EL (cell line): ENCODE measurements at regions not wholly inside any gene's neighbourhood (a gene's known extent, or its start where the extent isn't known, plus 50 kb on each side); places are given as distances from the start of the nearest gene placed in this dataset.
"Not testable (repeated sequence)": the region's sequence is repeated elsewhere in the genome, so short reads cannot be mapped to it uniquely, and the experiment has no call there.

Experiments
- DNase-seq: peaks from one replicate; pipeline ENCODE4 v3.0.0-alpha.2; 2016

DNA sequence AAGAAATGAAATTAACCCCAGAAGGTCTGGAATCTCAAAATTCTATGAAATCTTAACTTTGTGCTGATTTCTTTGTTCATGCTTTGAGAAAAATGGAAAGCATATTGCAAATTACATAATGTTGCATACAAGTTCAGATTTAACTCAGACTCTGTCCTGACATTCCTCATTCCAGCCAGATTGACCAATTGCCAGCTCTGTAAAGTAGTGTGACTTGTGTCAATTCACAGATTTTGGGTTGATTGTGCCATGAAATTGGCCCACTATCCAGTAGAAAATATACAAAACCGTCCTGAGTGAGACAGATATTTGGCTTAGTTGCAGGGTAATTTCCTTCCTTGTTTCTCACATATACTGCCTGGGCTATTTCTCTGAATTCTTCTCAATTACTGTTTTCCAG lies 1312.6 kb downstream of the ROBO1 start:
- DNase-seq: no peak

DNA sequence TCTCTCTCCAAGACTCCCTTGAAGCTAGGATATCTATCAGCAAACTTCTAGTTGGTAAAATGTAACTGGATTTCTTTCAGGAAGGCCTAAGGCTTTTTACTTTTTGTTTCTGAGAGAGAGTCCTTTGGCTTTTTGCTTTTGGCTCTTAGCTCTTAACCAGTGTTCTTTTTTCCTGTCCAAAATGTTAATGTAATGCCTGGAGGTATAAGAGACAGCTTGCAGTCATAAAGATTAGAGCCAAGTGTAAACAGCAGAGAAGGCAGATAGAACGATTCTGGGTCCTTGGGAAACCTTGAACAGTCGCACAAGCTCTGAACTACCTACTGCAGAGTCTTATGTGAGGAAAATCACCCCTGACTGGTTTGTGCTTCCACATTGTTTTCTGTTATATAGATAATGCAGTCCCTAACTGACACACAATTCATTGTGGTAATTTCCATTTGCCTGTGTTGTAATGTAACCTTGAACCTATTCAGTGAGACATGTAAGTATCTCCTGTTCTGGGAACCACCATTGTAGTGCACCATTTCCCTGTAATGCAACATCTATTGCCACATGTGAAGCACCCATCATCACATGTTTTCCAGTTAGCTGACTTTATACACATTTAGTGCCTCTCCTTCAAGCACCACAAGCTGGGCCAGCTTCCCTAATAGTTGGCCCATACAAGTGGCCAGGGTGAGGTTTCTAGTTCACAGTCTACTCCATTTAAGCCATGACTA lies 1311.9 kb downstream of the ROBO1 start:
- DNase-seq: no peak

DNA sequence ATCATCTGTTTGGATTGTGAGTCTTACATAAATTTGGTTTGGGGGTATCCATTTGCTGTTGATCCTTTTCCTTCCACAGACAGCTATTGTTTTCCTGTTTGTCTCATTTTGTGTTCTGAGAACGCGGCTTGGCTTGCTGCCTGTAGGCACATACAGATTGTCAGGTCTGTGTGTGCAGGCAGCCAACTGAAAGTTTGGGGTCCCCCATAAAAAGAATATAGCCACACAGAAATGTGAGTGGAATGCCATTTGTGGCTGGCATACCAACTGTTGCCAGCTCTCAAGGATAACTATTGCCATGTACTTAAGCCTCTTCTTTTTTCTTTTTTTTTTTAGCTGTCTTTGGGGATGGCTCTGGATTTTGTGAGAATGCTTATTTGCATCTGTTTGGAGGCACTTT lies 1308.0 kb downstream of the ROBO1 start:
- DNase-seq: no peak

DNA sequence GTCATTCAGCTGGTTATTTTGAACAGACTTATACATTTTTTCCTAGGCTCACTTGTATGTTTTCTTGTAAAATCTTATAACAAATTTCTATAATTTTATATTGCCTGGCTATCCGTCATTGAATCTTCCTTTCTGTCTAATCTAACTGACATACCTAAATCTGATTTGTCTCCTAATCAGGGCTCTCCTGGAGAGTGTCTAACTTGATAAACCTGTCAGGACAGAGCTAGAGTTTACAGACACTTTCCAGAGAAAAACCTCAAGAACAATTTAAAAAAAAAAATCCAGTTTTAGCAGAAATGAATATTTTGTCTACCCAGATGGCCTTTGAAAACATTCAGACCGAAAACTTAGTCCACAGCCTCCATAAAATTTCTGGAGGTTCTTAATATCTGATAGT lies 1305.8 kb downstream of the ROBO1 start:
- no peak for DNase-seq

DNA sequence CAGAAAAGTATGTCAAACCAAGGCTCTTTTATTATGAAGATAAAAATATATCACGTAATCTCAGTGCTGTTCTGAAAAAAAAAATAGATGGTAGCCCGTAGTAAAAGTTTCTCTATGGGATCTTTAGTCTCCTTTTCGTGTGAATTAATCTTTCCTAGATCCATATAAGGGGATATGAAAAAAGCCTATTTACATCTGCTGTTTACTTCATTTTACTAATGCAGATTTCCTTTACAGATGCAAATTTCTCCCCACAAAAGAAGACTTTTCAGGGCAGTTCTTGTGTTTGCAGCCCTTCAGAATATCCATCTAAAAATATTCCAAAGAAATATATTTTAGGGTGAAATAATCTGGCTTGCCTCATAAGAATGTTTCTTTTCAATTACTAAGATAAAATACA lies 1291.7 kb downstream of the ROBO1 start:
- DNase-seq: no peak

DNA sequence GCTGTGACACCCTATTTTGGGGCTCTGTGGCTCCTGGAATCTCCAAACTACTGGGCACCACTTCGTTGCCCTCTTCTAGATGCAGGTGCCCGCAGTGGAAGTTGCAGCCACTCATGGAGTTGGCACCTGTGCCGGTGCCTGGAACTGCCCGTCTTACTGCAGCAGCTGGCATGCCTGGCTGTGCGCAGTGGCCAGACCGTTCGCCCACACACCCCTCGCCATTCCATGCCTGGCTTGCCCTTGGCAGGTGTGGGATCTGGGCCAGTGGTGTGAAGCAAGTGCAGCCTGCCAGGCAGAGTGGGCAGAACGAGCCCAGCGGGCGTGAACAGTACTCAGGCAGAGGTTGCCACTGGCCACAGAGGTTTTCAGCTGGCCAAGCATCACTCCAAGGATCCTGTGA lies 1286.7 kb downstream of the ROBO1 start:
- DNase-seq: no peak

DNA sequence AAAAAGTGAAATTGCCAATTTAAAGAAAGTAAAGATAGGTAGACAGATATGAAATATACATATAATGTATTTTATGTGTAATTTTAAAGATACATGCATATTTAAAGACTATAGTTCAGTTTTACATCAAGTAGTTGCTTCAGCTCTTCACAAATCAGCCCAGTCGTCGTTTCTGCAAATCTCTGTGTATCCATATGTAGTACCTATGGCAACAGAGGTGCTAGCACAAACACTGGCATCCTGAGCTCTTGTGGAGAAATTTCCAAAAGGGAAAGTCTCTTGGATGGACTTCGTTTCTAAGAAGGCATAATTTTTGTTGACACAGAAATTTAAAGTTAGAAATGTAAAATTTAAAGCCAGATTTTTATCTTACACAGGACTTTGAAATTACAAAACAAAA lies 1284.7 kb downstream of the ROBO1 start:
- no peak for DNase-seq

DNA sequence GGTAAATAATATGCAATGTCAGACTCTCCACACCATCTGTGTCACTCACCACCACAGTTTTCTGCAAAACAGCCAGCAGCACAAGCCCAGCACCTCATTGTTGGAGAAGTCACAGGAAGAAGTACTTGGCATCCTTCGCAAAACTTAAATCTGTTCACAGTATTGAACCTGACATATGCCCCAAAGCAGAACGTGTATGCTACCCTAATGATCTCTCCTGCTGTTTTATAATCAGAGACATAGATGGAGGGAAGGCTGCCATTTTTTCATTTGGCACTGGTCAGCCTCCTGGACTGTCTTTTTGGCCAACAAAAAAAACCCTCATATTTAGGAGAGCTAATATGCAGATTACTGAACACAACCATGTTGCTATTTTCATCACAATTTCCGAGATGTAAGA lies 1272.9 kb downstream of the ROBO1 start:
- DNase-seq: no peak

DNA sequence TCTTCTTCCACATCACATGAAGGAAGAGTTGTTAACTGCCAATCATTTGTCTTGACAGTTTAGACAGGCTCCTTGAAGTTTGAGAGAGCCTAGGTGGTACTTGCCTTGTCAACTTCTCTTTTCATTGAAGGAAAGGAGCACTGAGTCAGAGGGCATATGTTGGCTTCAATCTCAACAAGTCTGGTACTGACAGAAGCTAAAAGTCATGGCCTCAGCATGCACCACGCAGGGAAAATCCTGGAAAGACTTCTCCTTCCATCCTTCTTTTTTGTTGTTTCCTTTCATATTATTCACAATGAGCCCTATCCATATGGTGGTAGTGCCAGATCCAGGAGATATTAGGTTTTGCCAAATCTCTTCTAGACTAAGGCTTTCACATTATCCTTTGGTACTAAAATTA lies 1272.5 kb downstream of the ROBO1 start:
- DNase-seq: no peak

DNA sequence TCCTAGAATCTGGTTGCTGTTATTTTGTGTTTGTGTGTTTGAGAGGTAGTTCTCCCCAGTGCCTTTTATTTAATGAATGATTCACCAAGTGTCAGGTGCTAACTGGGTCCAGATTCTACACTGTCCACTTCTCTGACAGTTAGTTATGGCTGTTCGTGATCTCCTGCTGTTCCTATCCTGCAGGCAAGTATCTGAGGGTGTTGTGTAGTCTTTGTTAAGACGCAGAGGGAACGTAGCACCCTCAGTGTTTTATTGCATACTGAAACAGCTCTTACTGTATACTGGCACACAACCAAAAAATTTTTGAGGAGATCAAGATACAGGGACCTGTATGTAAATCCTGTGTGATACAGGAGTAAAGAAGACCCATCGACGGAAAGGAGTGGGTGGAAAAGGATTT lies 1271.3 kb downstream of the ROBO1 start:
- no peak for DNase-seq

DNA sequence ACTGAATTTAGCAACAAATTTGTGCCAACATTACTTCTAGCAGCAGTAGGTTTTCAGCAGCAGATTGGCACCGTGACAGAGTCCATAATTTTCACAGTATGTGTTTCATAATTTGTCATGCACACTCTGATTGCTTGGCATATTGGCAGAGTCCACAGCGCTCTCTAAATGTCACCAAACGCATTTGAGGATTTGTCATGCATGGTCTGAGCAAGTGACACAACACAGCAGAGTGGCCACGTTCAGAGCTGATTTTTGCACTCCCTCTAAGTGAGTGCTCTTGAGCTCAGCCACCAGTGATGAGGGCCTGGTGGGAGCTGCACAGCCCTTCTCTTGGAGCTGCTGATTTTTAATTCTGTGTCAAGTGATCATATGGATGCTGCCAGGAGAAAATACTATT lies 1270.8 kb downstream of the ROBO1 start:
- no peak for DNase-seq

DNA sequence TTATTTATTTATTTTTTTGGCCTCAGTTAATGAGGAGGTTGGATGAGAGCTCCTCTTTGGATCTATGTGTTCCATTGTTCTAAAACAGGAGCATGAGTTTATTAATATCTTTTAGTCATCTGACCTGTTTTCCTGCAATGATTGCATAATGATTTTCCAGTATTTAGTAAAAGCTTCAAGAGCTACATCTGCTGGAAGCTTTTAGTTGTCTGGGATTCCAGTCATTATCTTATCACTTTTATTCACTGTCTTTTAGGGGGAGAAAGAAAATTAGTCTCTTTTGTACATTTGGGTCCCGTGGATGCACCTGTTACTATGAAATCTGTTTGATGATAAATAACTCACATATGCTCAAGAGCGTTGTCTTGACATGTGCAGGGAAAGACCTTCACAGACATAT lies 1270.0 kb downstream of the ROBO1 start:
- no peak for DNase-seq

DNA sequence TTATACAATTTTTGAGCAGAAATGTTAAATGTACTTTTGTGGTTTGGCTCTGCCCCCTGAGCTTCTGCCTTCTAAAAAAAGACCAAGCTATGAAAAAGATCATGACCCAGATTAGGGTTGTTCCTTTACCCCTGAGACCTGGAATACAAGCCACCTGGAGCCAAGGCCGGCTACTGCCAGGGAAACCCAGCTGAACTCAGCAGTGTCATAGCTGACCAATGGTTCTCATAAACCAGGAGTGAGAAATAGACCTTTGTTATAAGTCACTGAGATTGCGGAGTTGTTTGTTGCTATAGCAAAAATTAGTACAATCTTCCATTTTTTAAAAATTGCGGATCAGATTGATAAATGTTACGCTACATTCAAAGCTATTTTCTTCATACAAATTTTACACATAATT lies 1261.7 kb downstream of the ROBO1 start:
- DNase-seq: no peak

DNA sequence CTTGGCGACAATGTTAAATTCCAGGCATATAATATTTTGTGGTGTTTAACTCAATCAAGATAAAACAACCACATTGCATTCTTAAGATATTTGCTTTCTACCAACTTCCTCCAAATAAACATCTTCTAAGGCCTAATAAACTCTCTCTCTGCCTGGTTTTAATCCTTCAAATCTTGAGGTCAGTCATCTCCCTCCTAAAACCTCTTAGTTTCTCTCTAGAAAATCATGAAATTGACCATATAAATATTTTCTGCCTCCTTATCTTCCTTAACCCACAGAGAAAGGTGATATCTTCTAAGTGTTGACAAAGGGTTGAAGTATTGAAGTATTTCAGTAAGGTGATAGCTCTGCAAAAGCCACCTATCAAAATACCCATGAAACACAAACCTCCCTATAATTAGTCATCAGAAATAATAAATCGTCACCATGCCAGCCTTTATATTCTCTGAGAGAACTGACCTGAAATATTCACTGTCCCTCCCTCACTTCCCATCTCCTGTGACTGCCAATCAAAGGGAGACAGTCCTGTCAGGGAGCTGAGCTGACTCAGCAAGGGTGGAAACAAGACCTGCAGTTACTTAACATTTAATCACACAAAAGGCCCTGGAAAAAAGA lies 1261.1 kb downstream of the ROBO1 start:
- peak; percentile 61 for DNase-seq

DNA sequence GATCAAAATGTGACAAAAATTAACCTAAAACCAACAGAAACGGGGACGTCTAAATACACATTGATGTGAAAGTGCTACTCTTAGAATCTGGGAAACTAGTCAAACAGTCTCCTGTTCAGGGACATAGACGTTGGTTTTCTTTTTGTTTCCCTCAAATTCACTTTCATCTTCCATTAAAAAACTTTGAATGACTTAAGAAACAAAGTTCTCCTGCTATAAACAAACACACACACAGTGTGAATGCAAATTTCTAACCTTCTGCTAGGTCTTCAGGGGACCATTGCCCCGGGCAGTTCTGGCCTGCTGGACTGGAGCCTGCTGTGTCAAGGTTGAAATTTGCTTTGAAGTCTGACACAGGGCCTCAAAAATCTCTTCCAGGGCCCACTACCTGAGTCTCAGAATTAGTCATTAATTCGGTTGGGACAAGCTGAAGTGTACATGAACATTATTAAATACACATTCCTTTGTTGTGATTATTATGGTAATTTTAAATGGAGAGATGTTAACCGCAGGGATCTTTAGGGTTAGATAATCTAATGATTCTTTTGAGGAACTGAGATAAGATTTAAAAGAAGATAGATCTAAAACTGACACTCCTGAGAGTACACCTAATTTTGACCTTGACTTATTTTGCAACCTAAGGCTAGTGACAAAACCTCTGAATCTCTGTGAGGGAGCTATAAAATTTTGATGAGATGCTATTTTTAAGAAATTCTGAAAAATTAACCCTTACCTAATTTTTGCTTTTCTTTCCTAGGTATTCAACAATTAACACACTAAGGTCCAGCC lies 1260.4 kb downstream of the ROBO1 start:
- peak; percentile 24 for DNase-seq

DNA sequence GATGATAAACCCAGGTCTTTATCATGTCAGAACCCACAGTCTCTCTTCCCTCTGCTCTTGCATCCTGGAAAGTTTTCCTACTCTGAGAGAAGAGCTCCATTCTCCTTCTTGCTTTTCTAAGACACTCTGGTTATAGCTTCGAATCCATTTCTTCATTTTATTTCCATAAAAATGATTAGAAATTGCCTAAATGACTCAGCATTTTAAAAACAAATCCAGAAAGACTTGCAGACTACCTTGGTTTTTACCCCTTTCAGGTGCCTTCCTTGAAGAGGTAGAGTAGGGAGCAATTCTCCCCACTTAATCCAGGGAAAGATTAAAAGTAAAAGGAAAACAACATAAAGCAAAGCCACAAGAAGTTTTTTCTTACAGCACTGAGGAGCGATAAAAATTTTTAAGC lies 1256.0 kb downstream of the ROBO1 start:
- no peak for DNase-seq

DNA sequence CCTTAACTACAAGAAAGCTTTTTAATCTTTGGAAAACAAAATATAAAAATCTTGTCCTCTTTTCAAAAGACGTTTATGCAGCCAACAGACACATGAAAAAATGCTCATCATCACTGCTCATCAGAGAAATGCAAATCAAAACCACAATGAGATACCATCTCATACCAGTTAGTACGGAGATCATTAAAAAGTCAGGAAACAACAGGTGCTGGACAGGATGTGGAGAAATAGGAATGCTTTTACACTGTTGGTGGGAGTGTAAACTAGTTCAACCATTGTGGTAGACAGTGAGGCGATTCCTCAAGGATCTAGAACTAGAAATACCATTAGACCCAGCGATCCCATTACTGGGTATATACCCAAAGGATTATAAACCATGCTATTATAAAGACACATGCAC lies 1255.0 kb downstream of the ROBO1 start:
- DNase-seq: not testable (repeated sequence)

DNA sequence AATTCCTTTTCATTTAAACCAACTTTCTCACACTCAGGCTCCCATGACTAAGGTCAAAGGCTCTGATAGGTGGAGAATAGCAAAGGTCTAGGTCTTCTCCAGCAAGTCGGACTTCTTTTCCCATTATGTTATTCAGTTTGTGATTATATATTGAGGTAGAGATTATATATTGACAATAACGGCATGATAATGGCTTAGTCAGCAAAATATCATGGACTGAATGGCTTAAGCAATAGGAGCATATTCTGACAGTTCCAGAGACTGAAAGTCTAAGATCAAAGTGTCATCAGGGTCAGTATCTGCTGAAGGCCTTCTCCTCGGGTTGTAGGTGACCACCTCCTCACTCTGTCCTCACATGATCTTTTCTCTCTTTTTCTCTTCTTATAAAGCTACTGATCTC lies 1251.4 kb downstream of the ROBO1 start:
- DNase-seq: no peak

DNA sequence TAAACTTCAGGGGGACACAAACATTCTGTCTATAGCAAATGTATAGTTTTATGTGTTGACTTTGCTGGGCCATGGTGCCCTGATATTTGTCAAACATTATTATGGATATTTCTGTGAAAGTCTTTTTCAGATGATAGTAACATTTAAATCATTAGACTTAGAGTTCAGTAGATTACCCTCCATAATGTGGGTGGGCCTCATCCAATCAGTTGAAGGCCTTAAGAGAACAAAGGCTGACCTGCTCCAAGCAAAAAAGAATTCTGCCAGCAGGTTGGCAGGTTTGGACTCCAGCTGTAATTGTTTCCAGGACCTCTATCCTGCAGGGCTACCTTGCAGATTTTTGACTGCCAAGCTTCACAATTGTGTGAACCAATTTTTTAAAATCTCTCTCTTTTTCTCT lies 1250.9 kb downstream of the ROBO1 start:
- DNase-seq: no peak

DNA sequence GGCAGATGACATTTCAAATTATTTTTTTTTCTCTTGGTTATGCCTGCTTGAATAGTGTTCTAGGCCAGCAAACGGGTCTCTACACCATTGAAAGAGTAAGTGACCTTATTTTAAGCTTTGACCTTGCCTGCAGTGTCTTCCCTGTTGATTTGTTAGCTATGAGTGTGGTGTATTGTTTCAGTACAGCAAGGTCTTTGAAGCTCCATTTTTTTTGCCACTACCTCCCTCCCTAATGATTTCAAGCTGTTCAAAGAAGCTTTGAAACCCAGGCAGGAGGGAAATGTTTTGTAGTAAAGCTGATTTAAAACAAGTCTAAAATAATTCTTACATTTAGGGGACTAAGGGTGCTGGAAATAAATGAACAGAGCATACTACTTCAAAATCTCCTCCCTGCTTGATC lies 1249.8 kb downstream of the ROBO1 start:
- no peak for DNase-seq

DNA sequence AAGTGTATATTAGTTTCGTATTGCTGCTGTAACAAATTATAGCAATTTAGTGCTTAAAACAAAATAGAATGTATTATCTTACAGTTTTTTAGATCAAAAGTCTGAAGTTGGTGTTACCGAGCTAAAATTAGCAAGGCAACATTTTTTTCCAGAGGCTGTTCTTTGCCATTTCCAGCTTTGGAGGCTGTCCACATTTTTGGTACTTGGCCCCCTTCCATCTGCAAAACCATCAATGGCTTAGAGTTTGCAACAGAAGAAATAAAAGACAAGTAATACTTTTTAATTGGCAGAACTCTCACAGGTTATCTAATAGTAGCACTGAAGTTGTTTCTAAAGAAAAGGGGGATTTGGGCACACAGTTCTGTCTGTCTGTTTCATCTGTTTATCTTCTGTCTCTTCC lies 1248.5 kb downstream of the ROBO1 start:
- no peak for DNase-seq

DNA sequence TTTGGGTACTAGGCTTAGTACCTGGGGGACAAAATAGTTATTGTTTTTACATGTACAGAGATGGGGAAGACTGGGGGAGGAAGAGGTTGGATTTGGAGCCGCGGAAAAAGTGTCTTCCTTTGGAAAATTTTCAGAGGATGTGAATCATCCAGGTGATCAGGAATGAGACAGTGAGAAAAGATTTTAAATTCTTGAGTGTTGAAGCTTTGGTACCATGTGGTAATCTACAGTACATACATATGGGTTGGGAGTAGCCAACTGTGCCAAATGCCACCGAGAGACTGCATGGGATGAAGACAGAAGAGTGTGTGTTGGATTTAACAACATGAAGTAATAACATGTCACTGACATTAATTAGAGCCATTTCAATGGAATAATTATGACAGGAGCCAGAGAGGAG lies 1238.2 kb downstream of the ROBO1 start:
- no peak for DNase-seq

DNA sequence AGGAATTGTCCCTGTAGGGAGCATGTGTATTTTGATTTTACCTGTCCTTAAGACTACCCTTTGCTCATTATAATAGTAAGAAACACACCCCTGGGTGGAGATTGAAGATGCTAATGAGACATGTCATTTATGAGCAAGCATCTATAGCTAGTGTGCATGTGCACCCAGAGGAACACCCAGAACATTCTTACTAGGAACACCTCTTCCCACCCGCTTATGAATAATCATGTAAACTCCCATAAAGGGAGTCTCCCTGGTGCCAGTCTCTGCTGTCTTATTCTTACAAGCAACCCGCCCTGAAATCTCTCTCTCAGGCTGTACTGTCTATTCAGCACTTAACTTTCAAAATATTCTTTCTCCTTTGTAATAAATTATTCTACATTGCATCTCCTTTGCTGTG lies 1227.3 kb downstream of the ROBO1 start:
- no peak for DNase-seq

DNA sequence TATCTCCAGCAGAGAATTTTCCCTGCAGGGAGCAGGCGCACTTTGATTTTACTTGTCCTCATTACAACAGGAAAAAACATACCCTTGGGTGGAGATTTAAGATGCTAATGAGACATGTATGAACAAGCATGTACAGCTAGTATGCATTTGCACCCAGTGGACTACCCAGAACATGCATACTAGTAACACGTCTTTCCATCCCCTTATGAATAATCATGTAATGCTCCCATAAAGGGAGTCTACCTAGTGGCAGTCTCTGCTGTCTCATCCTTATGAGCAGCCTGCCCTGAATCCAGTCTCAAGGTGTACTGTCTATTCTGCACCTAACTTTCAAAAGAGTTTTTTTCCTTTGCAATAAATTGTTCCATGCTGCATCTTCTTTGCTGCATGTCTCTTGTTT lies 1222.0 kb downstream of the ROBO1 start:
- DNase-seq: no peak
